ENCODE measurements at regions not wholly inside any gene's neighbourhood (a gene's known extent, or its start where the extent isn't known, plus 50 kb on each side); places are given as distances from the start of the nearest gene placed in this dataset.

- H3K4me3 ChIP-seq (ENCODE audit: low read depth, low read length), result no peak overlapping the region
- DNase-seq (ENCODE audit: low read depth), result no peak
- no peak for TF ChIP-seq CTCF (IDR thresholded peaks at IDR 0.05; ENCODE audit: low read depth, low read length, missing control alignments)
Measured at GRCh38 chr2:82728090-82728489, 1731.0 kb downstream of the SUCLG1 start.

- no peak overlapping the region for H3K4me3 ChIP-seq (ENCODE audit: low read depth, low read length)
- no peak for TF ChIP-seq CTCF (IDR thresholded peaks at IDR 0.05; ENCODE audit: low read depth, low read length, missing control alignments)
- DNase-seq (ENCODE audit: low read depth), result no peak
Measured at GRCh38 chr2:82708681-82709080, 1750.4 kb downstream of the SUCLG1 start.

- no peak for DNase-seq (ENCODE audit: low read depth)
- TF ChIP-seq CTCF (IDR thresholded peaks at IDR 0.05; ENCODE audit: low read depth, low read length, missing control alignments), result no peak
- no peak overlapping the region for H3K4me3 ChIP-seq (ENCODE audit: low read depth, low read length)
Measured at GRCh38 chr2:82697231-82697630, 1761.8 kb downstream of the SUCLG1 start.

- no peak for TF ChIP-seq CTCF (IDR thresholded peaks at IDR 0.05; ENCODE audit: low read depth, low read length, missing control alignments)
- no peak for DNase-seq (ENCODE audit: low read depth)
Measured at GRCh38 chr2:82694431-82694830, 1764.6 kb downstream of the SUCLG1 start.

GRCh38 chr2:82690757-82691411, 1768.2 kb downstream of the SUCLG1 start:
- no peak overlapping the region for H3K4me3 ChIP-seq (ENCODE audit: low read depth, low read length)
- no peak for TF ChIP-seq CTCF (IDR thresholded peaks at IDR 0.05; ENCODE audit: low read depth, low read length, missing control alignments)
- no peak for DNase-seq (ENCODE audit: low read depth)

More at GRCh38 chr2:82694431-82694830, 1764.6 kb downstream of the SUCLG1 start:
- H3K4me3 ChIP-seq (ENCODE audit: low read depth, low read length), result no peak overlapping the region

GRCh38 chr2:82675186-82675585, 1783.9 kb downstream of the SUCLG1 start:
- no peak for TF ChIP-seq CTCF (IDR thresholded peaks at IDR 0.05; ENCODE audit: low read depth, low read length, missing control alignments)
- DNase-seq (ENCODE audit: low read depth), result no peak
- H3K4me3 ChIP-seq (ENCODE audit: low read depth, low read length), result no peak overlapping the region

- no peak for TF ChIP-seq CTCF (IDR thresholded peaks at IDR 0.05; ENCODE audit: low read depth, low read length, missing control alignments)
- no peak overlapping the region for H3K4me3 ChIP-seq (ENCODE audit: low read depth, low read length)
Measured at GRCh38 chr2:82674652-82675051, 1784.4 kb downstream of the SUCLG1 start.

More at GRCh38 chr2:82674652-82675051, 1784.4 kb downstream of the SUCLG1 start:
- no peak for DNase-seq (ENCODE audit: low read depth)
